A549 (cell line): ENCODE measurements at regions not wholly inside any gene's neighbourhood (a gene's known extent, or its start where the extent isn't known, plus 50 kb on each side); places are given as distances from the start of the nearest gene placed in this dataset.

Source experiments
- ATAC-seq, 2 experiments: fragments of 200-7000 bp in 1 of 2; fragments of >200 bp in 1 of 2; cut with Nextera tagmentation in 1 of 2; cut with Tn5 transposase in 1 of 2; 3 replicates each; pipeline versions ENCODE4 v1.8.0 to v1.9.1; 2018 to 2020; ENCODE audit warnings: mild to moderate bottlenecking in 1 of 2, moderate library complexity in 1 of 2
- CTCF ChIA-PET: fragments of 300-600 bp; sonication (Branson Sonifier 250); formaldehyde crosslinking; extraction: SDS; loops from one replicate; lab custom pipeline; 2021; ENCODE audit warnings: antibody characterized with exemption, inconsistent platforms; lab: Yijun Ruan, JAX
- POLR2A ChIA-PET: fragments of 350-600 bp; formaldehyde crosslinking; extraction: SDS; loops from one replicate; lab custom pipeline; 2021; ENCODE audit warnings: antibody characterized with exemption, inconsistent platforms; lab: Yijun Ruan, JAX
- DNase-seq, 2 experiments: peaks; one replicate each; pipeline versions ENCODE4 v3.0.0 to v3.0.0-alpha.2; 2011 to 2016; ENCODE audit warnings: low read depth in 1 of 2, low spot score in 1 of 2
- FAIRE-seq: peaks from 2 replicates; lab custom pipeline; 2011; peaks lifted over from hg19 to GRCh38; lab: Jason Lieb, UNC
- H3K27ac ChIP-seq, 2 experiments: fragments of >200 bp; sonication (Bioruptor Twin); formaldehyde crosslinking; 3 replicates each; pipeline ENCODE4 v1.5.1; 2016 to 2017
- H3K4me1 ChIP-seq: fragments of >200 bp; sonication (Bioruptor Twin); formaldehyde crosslinking; 3 replicates; pipeline ENCODE4 v1.6.1; 2016
- H3K4me2 ChIP-seq: fragments of >200 bp; sonication (Bioruptor Twin); formaldehyde crosslinking; 3 replicates; pipeline ENCODE4 v1.6.1; 2016
- H3K4me3 ChIP-seq: fragments of >200 bp; sonication (Bioruptor Twin); formaldehyde crosslinking; 3 replicates; pipeline ENCODE4 v1.5.1; 2016
- H3K9me3 ChIP-seq: fragments of >200 bp; sonication (Bioruptor Twin); formaldehyde crosslinking; 3 replicates; pipeline ENCODE4 v1.6.1; 2016
- ATOH8 ChIP-seq: fragments of 250-450 bp; sonication (Bioruptor Pico); IDR thresholded peaks from 2 replicates; pipeline ENCODE4 v1.5.0; 2020; ENCODE audit warnings: low read depth, mild to moderate bottlenecking, moderate library complexity
- BHLHE40 ChIP-seq: IDR thresholded peaks from 2 replicates; pipeline ENCODE4 v1.6.1; 2012; ENCODE audit warnings: low read depth, low read length, inconsistent platforms
- CBX2 ChIP-seq: fragments of 200-600 bp; sonication (generic); IDR thresholded peaks from 2 replicates; pipeline ENCODE4 v1.6.1; 2016; ENCODE audit warnings: low read depth, mild to moderate bottlenecking, borderline replicate concordance
- E2F6 ChIP-seq: IDR thresholded peaks from 2 replicates; pipeline ENCODE4 v1.6.1; 2012; ENCODE audit warnings: low read depth, borderline replicate concordance
- EP300 ChIP-seq, 2 experiments: fragments of >200 bp; sonication (Bioruptor Twin); formaldehyde crosslinking; IDR thresholded peaks; 2 replicates in 1 of 2; 3 replicates in 1 of 2; pipeline ENCODE4 v1.6.1; 2016 to 2017
- FOSB ChIP-seq: fragments of 250-450 bp; sonication (Bioruptor Pico); IDR thresholded peaks from 2 replicates; pipeline ENCODE4 v1.5.0; 2020; ENCODE audit warnings: mild to moderate bottlenecking, moderate library complexity
- FOSL2 ChIP-seq, 2 experiments: fragments of 450-650 bp in 1 of 2; fragments of >200 bp in 1 of 2; sonication (Bioruptor Twin) in 1 of 2; formaldehyde crosslinking; IDR thresholded peaks; 2 replicates each; pipeline versions ENCODE4 v1.5.0 to v1.6.1; 2016 to 2020; ENCODE audit warnings: mild to moderate bottlenecking in 1 of 2, moderate library complexity in 1 of 2
- FOXS1 ChIP-seq: fragments of 250-450 bp; sonication (Bioruptor Pico); IDR thresholded peaks from 2 replicates; pipeline ENCODE4 v1.5.0; 2020; ENCODE audit warnings: mild to moderate bottlenecking, moderate library complexity
- HDAC2 ChIP-seq: fragments of 200-600 bp; sonication (generic); IDR thresholded peaks from 2 replicates; pipeline ENCODE4 v1.6.1; 2016
- HEYL ChIP-seq: fragments of 250-450 bp; sonication (Bioruptor Pico); IDR thresholded peaks from 2 replicates; pipeline ENCODE4 v1.8.0; 2021; ENCODE audit warnings: mild to moderate bottlenecking, moderate library complexity
- HMGXB4 ChIP-seq: fragments of 250-450 bp; sonication (Bioruptor Pico); IDR thresholded peaks from 2 replicates; pipeline ENCODE4 v1.5.0; 2021; ENCODE audit warnings: mild to moderate bottlenecking, moderate library complexity, borderline replicate concordance
- HOXB13 ChIP-seq: fragments of 250-450 bp; sonication (Bioruptor Pico); IDR thresholded peaks from 2 replicates; pipeline ENCODE4 v1.5.0; 2020; ENCODE audit warnings: low read depth, mild to moderate bottlenecking, moderate library complexity
- HOXB5 ChIP-seq: fragments of 250-450 bp; sonication (Bioruptor Pico); IDR thresholded peaks from 2 replicates; pipeline ENCODE4 v1.5.0; 2020; ENCODE audit warnings: mild to moderate bottlenecking, moderate library complexity
- JUNB ChIP-seq: fragments of >200 bp; sonication (Bioruptor Twin); formaldehyde crosslinking; IDR thresholded peaks from 2 replicates; pipeline ENCODE4 v1.6.1; 2016
- MAZ ChIP-seq: fragments of 150-350 bp; IDR thresholded peaks from 2 replicates; pipeline ENCODE4 v1.6.1; 2014; ENCODE audit warnings: antibody characterized with exemption, low read depth, low read length, borderline replicate concordance
- MYC ChIP-seq: IDR thresholded peaks from 2 replicates; pipeline ENCODE4 v1.6.1; 2012; ENCODE audit warnings: mild to moderate bottlenecking, inconsistent platforms, low read length, improper control_type of control experiment, borderline replicate concordance
- NR3C1 ChIP-seq: fragments of >200 bp; sonication (Bioruptor Twin); formaldehyde crosslinking; IDR thresholded peaks from 3 replicates; pipeline ENCODE4 v1.6.1; 2017
- POLR2AphosphoS2 ChIP-seq: conservative IDR thresholded peaks from 2 replicates; pipeline ENCODE4 v1.6.1; 2012; ENCODE audit warnings: low read length, improper control_type of control experiment, inconsistent platforms
- RAD21 ChIP-seq, 2 experiments: fragments of >200 bp in 1 of 2; sonication (Bioruptor Twin) in 1 of 2; formaldehyde crosslinking in 1 of 2; IDR thresholded peaks in 1 of 2; conservative IDR thresholded peaks in 1 of 2; 2 replicates in 1 of 2; 3 replicates in 1 of 2; pipeline ENCODE4 v1.6.1; 2012 to 2018; ENCODE audit warnings: inconsistent platforms in 1 of 2
- REST ChIP-seq: fragments of 200-600 bp; sonication (generic); IDR thresholded peaks from 2 replicates; pipeline ENCODE4 v1.6.1; 2016; ENCODE audit warnings: antibody characterized with exemption, mild to moderate bottlenecking, moderate library complexity
- RNF2 ChIP-seq: fragments of 200-600 bp; sonication (generic); IDR thresholded peaks from 2 replicates; pipeline ENCODE4 v1.6.1; 2016; ENCODE audit warnings: low read depth, mild to moderate bottlenecking, antibody characterized with exemption, moderate library complexity, borderline replicate concordance
- SMC3 ChIP-seq: fragments of >200 bp; sonication (Bioruptor Twin); formaldehyde crosslinking; IDR thresholded peaks from 3 replicates; pipeline ENCODE4 v1.6.1; 2018; ENCODE audit warnings: inconsistent platforms
- TP53 ChIP-seq: fragments of 250-450 bp; sonication (Bioruptor Pico); IDR thresholded peaks from 2 replicates; pipeline ENCODE4 v1.5.0; 2021; ENCODE audit warnings: mild to moderate bottlenecking, moderate library complexity
- ZC3H11A ChIP-seq: fragments of 450-650 bp; IDR thresholded peaks from 2 replicates; pipeline ENCODE4 v1.6.1; 2014; ENCODE audit warnings: antibody characterized with exemption, mild to moderate bottlenecking
- ZFP36 ChIP-seq: fragments of 450-650 bp; IDR thresholded peaks from 2 replicates; pipeline ENCODE4 v1.6.1; 2014; ENCODE audit warnings: borderline replicate concordance; ENCODE audit not compliant: partially characterized antibody
- WGBS: methylation state at CpG from one replicate; pipeline ENCODE4 v1.1.6; 2017; ENCODE audit errors: missing lambda C conversion rate; 5-methylcytosine and 5-hydroxymethylcytosine counted together

- Histone ChIP-seq H3K4me3 (no peak overlapping the region), H3K4me1 (no peaks in the 10 kb centered on the region), H3K4me2 (no peak overlapping the region), H3K9me3 (no peaks in the 10 kb centered on the region), H3K27ac (no peak overlapping the region)
- FAIRE-seq (no peak), DNase-seq (no peak), ATAC-seq (no peak)
- TF ChIP-seq CBX2 (no peak), E2F6 (no peak), ZC3H11A (no peak), ZFP36 (no peak), JUNB (no peak), REST (no peak), BHLHE40 (no peak), MAZ (no peak), FOSB (CRISPR knock-in tag) (no peak), SMC3 (no peak), MYC (no peak), ATOH8 (CRISPR knock-in tag) (no peak), TP53 (CRISPR knock-in tag) (no peak), RAD21 (conservative IDR thresholded peaks at IDR 0.05 in 1 of 2, IDR thresholded peaks at IDR 0.05 in 1 of 2) (no peak), FOXS1 (CRISPR knock-in tag) (no peak), HDAC2 (no peak), FOSL2 (IDR thresholded peaks at IDR 0.05) (no peak), FOSL2 (CRISPR knock-in tag; IDR thresholded peaks at IDR 0.05) (no peak), NR3C1 (no peak), HEYL (no peak)
- WGBS: 72% methylated on average over 1 of the region's 1 CpG
- ChIA-PET POLR2A (no interaction called here), CTCF (no interaction called here)
Observed at GRCh38 chr7:11895337-11895736, 63.3 kb upstream of the THSD7A start.

GRCh38 chr7:11896663-11897062 lies 64.7 kb upstream of the THSD7A start:
- 2% methylated on average over 1 of the region's 1 CpG for WGBS
- H3K4me3 ChIP-seq: no peak overlapping the region
- no peak for DNase-seq
- FAIRE-seq: no peak
- H3K27ac ChIP-seq: no peak overlapping the region
- H3K9me3 ChIP-seq: no peaks in the 10 kb centered on the region
- ATAC-seq: no peak
- CTCF ChIA-PET: interaction anchor here (0.6 kb wide), 1 partner anchor 576 kb away, joined by 3 read pairs; no protein-coding TSS in a partner anchor
- H3K4me2 ChIP-seq: no peak overlapping the region
- no peaks in the 10 kb centered on the region for H3K4me1 ChIP-seq
- POLR2A ChIA-PET: no interaction called here
- TF ChIP-seq HOXB13 (CRISPR knock-in tag) (no peak), POLR2AphosphoS2 (no peak), EP300 (IDR thresholded peaks at IDR 0.05) (no peak), MYC (no peak), HOXB5 (no peak), HMGXB4 (CRISPR knock-in tag) (no peak), RNF2 (no peak), ATOH8 (CRISPR knock-in tag) (no peak), REST (no peak)
